SJCRH30 (cell line): ENCODE measurements at regions not wholly inside any gene's neighbourhood (a gene's known extent, or its start where the extent isn't known, plus 50 kb on each side); places are given as distances from the start of the nearest gene placed in this dataset.
A peak's percentile ranks its signal among the peaks of the same experiment; 100 is the strongest.

Experiments
- DNase-seq, 2 experiments: peaks; one replicate each; pipeline ENCODE4 v3.0.0-alpha.2; 2015 to 2020
- H3K27ac ChIP-seq: fragments of 250-450 bp; sonication (Bioruptor Pico); 2 replicates; pipeline ENCODE4 v1.5.1; 2020; ENCODE audit warnings: mild to moderate bottlenecking, moderate library complexity
- H3K27me3 ChIP-seq: fragments of 250-450 bp; sonication (Bioruptor Pico); 2 replicates; pipeline ENCODE4 v1.5.1; 2020; ENCODE audit warnings: mild to moderate bottlenecking, moderate library complexity
- H3K36me3 ChIP-seq: fragments of 250-450 bp; sonication (Bioruptor Pico); 2 replicates; pipeline ENCODE4 v1.5.1; 2020; ENCODE audit warnings: mild to moderate bottlenecking, moderate library complexity
- H3K4me1 ChIP-seq: fragments of 250-450 bp; sonication (Bioruptor Pico); 2 replicates; pipeline ENCODE4 v1.5.1; 2020; ENCODE audit warnings: mild to moderate bottlenecking, moderate library complexity
- H3K4me3 ChIP-seq: fragments of 250-450 bp; sonication (Bioruptor Pico); 2 replicates; pipeline ENCODE4 v1.5.1; 2020; ENCODE audit warnings: mild to moderate bottlenecking, moderate library complexity
- H3K9me3 ChIP-seq: fragments of 250-450 bp; sonication (Bioruptor Pico); replicated peaks from 2 replicates; pipeline ENCODE4 v1.5.1; 2020; ENCODE audit warnings: mild to moderate bottlenecking, moderate library complexity

- no peak overlapping the region for H3K27ac ChIP-seq
- no peak overlapping the region for H3K4me3 ChIP-seq
- no peaks in the 10 kb centered on the region for H3K36me3 ChIP-seq
- no peaks in the 10 kb centered on the region for H3K9me3 ChIP-seq
- DNase-seq = peak; percentile 59 to 66
- peaks cover 15% of the 10 kb centered on the region for H3K4me1 ChIP-seq
- H3K27me3 ChIP-seq = peaks cover 24% of the 10 kb centered on the region; the same call in 1 of the 2 replicates
Measured at GRCh38 chr15:66646308-66646707, 55.7 kb upstream of the SMAD6 start.

GRCh38 chr15:66646799-66647198 is 55.2 kb upstream of the SMAD6 start:
- no peak for DNase-seq
- Histone ChIP-seq H3K27me3 (peaks cover 24% of the 10 kb centered on the region; the same call in 1 of the 2 replicates), H3K27ac (no peak overlapping the region), H3K9me3 (no peaks in the 10 kb centered on the region), H3K4me1 (peaks cover 15% of the 10 kb centered on the region), H3K36me3 (no peaks in the 10 kb centered on the region), H3K4me3 (no peak overlapping the region)

GRCh38 chr15:66647358-66647757 is 54.7 kb upstream of the SMAD6 start:
- Histone ChIP-seq H3K36me3 (no peaks in the 10 kb centered on the region), H3K27ac (no peak overlapping the region), H3K4me3 (no peak overlapping the region), H3K4me1 (peaks cover 15% of the 10 kb centered on the region), H3K9me3 (no peaks in the 10 kb centered on the region), H3K27me3 (peaks cover 24% of the 10 kb centered on the region; the same call in 1 of the 2 replicates)
- DNase-seq = no peak

GRCh38 chr15:66648588-66648987 is 53.4 kb upstream of the SMAD6 start:
- no peaks in the 10 kb centered on the region for H3K9me3 ChIP-seq
- H3K36me3 ChIP-seq = no peaks in the 10 kb centered on the region
- H3K27me3 ChIP-seq = peaks cover 24% of the 10 kb centered on the region; the same call in 1 of the 2 replicates
- peaks cover 15% of the 10 kb centered on the region for H3K4me1 ChIP-seq
- H3K4me3 ChIP-seq = no peak overlapping the region
- no peak for DNase-seq
- no peak overlapping the region for H3K27ac ChIP-seq

- Histone ChIP-seq H3K27me3 (peaks cover 24% of the 10 kb centered on the region; the same call in 1 of the 2 replicates), H3K36me3 (no peaks in the 10 kb centered on the region), H3K4me1 (peaks cover 9% of the 10 kb centered on the region), H3K4me3 (no peak overlapping the region), H3K9me3 (no peaks in the 10 kb centered on the region), H3K27ac (no peak overlapping the region)
- no peak for DNase-seq
Measured at GRCh38 chr15:66649235-66649984, 52.6 kb upstream of the SMAD6 start.

GRCh38 chr15:66650433-66650832 is 51.6 kb upstream of the SMAD6 start:
- H3K4me1 ChIP-seq = peaks cover 4% of the 10 kb centered on the region; the same call in 1 of the 2 replicates
- no peak overlapping the region for H3K4me3 ChIP-seq
- no peak overlapping the region for H3K27ac ChIP-seq
- H3K36me3 ChIP-seq = no peaks in the 10 kb centered on the region
- peaks cover 24% of the 10 kb centered on the region; the same call in 1 of the 2 replicates for H3K27me3 ChIP-seq
- H3K9me3 ChIP-seq = no peaks in the 10 kb centered on the region
- no peak for DNase-seq

- H3K27ac ChIP-seq = no peak overlapping the region
- no peaks in the 10 kb centered on the region for H3K36me3 ChIP-seq
- DNase-seq = no peak
- H3K9me3 ChIP-seq = no peaks in the 10 kb centered on the region
- H3K4me3 ChIP-seq = no peak overlapping the region
- H3K27me3 ChIP-seq = peaks cover 24% of the 10 kb centered on the region; the same call in 1 of the 2 replicates
- H3K4me1 ChIP-seq = peaks cover 6% of the 10 kb centered on the region; the same call in 1 of the 2 replicates
Measured at GRCh38 chr15:66651198-66651597, 50.8 kb upstream of the SMAD6 start.

- H3K36me3 ChIP-seq = no peaks in the 10 kb centered on the region
- DNase-seq = no peak
- peaks cover 7% of the 10 kb centered on the region; the same call in 1 of the 2 replicates for H3K4me1 ChIP-seq
- H3K27me3 ChIP-seq = peaks cover 24% of the 10 kb centered on the region; the same call in 1 of the 2 replicates
- H3K27ac ChIP-seq = no peak overlapping the region
- no peak overlapping the region for H3K4me3 ChIP-seq
- H3K9me3 ChIP-seq = no peaks in the 10 kb centered on the region
Measured at GRCh38 chr15:66651913-66652642, 50.0 kb upstream of the SMAD6 start.
